LNCAP (cell line): ENCODE measurements at regions not wholly inside any gene's neighbourhood (a gene's known extent, or its start where the extent isn't known, plus 50 kb on each side); places are given as distances from the start of the nearest gene placed in this dataset.

Source experiments
- TF ChIP-seq, protein P1 (sequence below): fragments of 450-650 bp; IDR thresholded peaks from 2 replicates; pipeline ENCODE4 v1.5.1; 2017; ENCODE audit warnings: mild to moderate bottlenecking

DNA sequence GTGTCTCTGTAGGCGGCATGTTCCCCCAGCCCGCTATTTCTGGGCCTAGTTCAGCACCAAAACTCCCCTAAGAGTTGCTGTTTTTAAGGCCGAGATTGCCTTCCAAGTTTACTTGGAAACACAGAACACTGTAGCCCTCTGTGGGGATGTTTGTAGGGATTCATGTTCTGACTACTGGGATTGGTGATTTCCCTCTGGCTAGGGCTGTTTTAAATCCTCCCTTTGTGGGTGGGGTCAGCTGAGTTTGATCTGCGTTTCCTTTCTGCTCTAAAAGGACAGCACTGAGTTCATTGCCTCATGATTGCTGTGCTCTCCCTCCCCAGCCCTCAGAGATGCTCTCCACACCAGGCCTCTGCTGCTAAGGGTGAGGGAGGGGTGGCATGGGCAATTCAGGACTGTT lies 640.6 kb upstream of the DPPA4 start:
- TF ChIP-seq, protein P1, sequence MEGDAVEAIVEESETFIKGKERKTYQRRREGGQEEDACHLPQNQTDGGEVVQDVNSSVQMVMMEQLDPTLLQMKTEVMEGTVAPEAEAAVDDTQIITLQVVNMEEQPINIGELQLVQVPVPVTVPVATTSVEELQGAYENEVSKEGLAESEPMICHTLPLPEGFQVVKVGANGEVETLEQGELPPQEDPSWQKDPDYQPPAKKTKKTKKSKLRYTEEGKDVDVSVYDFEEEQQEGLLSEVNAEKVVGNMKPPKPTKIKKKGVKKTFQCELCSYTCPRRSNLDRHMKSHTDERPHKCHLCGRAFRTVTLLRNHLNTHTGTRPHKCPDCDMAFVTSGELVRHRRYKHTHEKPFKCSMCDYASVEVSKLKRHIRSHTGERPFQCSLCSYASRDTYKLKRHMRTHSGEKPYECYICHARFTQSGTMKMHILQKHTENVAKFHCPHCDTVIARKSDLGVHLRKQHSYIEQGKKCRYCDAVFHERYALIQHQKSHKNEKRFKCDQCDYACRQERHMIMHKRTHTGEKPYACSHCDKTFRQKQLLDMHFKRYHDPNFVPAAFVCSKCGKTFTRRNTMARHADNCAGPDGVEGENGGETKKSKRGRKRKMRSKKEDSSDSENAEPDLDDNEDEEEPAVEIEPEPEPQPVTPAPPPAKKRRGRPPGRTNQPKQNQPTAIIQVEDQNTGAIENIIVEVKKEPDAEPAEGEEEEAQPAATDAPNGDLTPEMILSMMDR, result no peak

DNA sequence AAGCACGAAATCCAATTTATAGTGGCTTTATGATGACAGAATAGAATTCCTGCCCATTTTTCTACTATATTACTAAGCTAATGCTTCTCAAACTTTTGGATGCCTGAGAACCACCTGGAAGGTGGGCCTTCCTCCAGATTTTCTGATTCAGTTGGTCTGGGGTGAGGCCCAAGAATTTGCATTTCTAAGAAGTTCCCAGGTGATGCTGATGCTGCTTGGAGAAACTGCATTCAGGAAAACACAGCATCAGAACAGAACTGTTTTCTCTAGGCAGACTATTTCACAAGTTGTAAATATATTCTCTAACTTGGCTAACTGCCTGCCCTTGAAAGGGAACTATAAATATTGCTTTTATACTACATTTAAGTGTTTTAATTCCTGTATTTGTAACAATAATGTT lies 644.9 kb upstream of the DPPA4 start:
- TF ChIP-seq, protein P1, result no peak

DNA sequence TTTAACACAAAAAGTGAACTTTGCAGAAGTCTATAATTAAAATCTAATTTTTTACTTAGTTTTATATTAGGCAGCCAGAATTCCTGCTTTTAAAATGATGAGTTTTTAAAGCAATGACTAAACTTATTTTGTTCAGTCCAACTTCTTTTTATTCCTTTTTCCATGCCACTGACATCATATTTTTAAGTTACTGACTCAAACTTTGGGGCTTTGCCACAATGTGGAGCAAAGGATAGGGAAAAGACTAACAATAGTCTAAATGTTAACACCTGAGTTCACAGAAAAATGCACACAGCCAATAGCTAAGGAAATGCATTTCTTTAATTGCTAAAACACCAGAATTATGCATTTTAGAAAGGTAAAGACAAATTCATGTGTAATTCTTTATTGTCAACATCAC lies 647.6 kb upstream of the DPPA4 start:
- TF ChIP-seq, protein P1, result no peak

DNA sequence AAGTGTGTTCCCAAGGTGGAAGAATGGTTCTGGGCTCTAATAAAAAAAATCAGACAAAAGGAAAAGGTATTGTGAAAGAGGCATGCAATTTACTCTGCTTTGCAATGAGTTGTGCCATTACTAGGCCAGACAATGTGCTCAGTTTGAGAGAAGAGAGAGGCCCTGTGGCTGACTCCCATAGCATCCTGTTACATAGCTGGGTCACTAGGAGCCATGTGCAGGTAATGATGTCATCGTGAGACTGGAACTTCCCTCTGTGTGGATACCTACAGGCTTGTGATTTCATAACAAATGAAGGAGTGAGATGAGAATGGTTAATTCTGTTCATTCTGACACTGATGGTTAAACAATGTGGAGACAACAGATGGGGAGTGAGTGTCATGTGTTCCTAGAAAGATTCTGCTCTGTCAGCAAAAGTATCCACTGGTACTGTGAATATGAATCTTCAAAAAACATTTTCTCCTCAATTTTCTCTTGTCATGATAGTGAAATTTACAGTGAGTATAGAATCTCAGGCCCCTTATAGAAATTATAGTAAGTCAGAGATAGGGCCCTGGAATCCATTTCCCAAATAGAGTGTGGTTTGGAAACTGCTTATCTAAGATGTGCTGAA lies 648.7 kb upstream of the DPPA4 start:
- TF ChIP-seq, protein P1, result no peak

DNA sequence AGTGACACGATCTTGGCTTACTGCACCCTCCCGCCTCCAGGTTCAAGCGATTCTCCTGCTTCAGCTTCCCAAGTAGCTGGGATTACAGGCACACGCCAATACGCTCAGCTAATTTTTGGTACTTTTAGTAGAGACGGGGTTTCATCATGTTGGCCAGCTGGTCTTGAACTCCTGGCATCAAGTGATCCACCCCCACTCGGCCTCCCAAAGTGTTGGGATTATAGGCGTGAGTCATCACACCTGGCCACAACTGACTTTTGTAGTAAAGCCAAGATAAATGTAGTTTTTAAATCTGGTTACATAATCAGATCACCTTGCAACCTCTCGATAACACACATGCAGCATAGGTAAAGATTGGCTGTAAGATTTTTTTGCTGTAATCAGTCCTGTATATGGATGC lies 657.5 kb upstream of the DPPA4 start:
- TF ChIP-seq, protein P1, result no peak

DNA sequence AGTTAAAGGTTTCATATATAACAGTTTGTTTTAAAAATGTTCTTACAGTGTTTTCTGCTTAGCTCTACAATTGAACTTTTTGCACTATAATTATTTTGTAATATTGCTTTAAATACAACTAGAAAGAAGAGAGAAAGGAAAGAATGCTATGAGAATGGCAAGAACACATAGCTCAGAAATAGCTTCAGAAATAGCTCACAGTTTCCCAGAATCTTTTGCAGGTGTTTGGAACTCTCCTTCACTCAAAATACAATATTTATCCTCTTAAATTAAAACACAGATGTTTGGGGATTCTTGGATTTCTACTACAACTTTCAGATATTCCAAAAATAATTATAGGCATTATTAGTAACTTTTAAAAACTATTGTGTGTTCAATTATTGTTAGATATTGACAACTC lies 658.0 kb upstream of the DPPA4 start:
- TF ChIP-seq, protein P1, result no peak

DNA sequence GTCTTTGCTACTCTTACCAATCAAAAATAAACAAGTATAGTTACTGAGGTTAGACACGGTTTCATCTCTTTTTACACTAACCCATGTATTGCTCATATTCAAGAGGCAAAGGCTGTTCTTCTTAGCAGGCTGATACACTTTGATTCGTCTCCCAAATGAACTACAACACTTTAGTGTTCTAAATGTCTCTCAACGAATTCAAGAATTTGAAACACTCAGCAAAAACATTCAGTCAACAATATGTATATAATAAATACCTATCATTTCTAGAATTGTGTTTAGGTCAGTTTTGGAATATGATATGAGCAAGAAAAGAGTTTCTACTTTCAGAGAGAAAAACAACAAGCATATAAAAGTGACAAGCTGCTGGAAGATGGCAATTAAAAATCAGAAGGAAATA lies 669.6 kb upstream of the DPPA4 start:
- TF ChIP-seq, protein P1, result no peak
